H1 (cell line): ENCODE measurements at regions not wholly inside any gene's neighbourhood (a gene's known extent, or its start where the extent isn't known, plus 50 kb on each side); places are given as distances from the start of the nearest gene placed in this dataset.

Experiments
- CTCF ChIA-PET: fragments of 300-600 bp; sonication (Branson Sonifier 250); formaldehyde crosslinking; loops from one replicate; lab custom pipeline; 2021; ENCODE audit not compliant: partially characterized antibody; lab: Charles Lee
- POLR2A ChIA-PET: fragments of 300-600 bp; sonication (Branson Sonifier 250); formaldehyde crosslinking; loops from one replicate; lab custom pipeline; 2021; ENCODE audit warnings: inconsistent platforms; ENCODE audit not compliant: partially characterized antibody; lab: Charles Lee
- DNase-seq, 2 experiments: peaks; one replicate each; pipeline versions ENCODE4 v3.0.0 to v3.0.0-alpha.2; 2010 to 2022; ENCODE audit warnings: low spot score in 2 of 2, low read depth in 1 of 2, mixed read lengths in 1 of 2
- FAIRE-seq: peaks from 2 replicates; lab custom pipeline; 2011; peaks lifted over from hg19 to GRCh38; lab: Jason Lieb, UNC
- H2AFZ ChIP-seq: 2 replicates; pipeline ENCODE4 v1.8.1; 2012; ENCODE audit warnings: low read length, inconsistent platforms
- H2AK5ac ChIP-seq: 2 replicates; pipeline ENCODE4 v1.6.1; 2013; ENCODE audit warnings: low read depth, low read length
- H2BK120ac ChIP-seq: replicated peaks from 2 replicates; pipeline ENCODE3; 2013; ENCODE audit warnings: low read depth, low read length, inconsistent platforms
- H2BK12ac ChIP-seq: 2 replicates; pipeline ENCODE4 v1.6.1; 2013; ENCODE audit warnings: low read depth, low read length
- H2BK15ac ChIP-seq: 2 replicates; pipeline ENCODE4 v1.6.1; 2013; ENCODE audit warnings: low read length
- H2BK20ac ChIP-seq: 2 replicates; pipeline ENCODE4 v1.6.1; 2013; ENCODE audit warnings: low read length
- H2BK5ac ChIP-seq: 2 replicates; pipeline ENCODE4 v1.6.1; 2013; ENCODE audit warnings: low read depth, low read length
- H3K14ac ChIP-seq: 2 replicates; pipeline ENCODE4 v1.6.1; 2013; ENCODE audit warnings: inconsistent platforms; ENCODE audit not compliant: insufficient read length
- H3K18ac ChIP-seq: 2 replicates; pipeline ENCODE4 v1.6.1; 2013; ENCODE audit warnings: low read length; ENCODE audit errors: extremely low read depth
- H3K23ac ChIP-seq: 2 replicates; pipeline ENCODE4 v1.6.1; 2013; ENCODE audit warnings: inconsistent platforms; ENCODE audit not compliant: insufficient read length
- H3K23me2 ChIP-seq: 2 replicates; pipeline ENCODE4 v1.6.1; 2013; ENCODE audit warnings: low read depth, low read length
- H3K27ac ChIP-seq: 2 replicates; pipeline ENCODE4 v1.6.1; 2011; ENCODE audit warnings: low read depth, low read length, inconsistent platforms
- H3K27me3 ChIP-seq, 4 experiments: replicated peaks in 1 of 4; 1 replicate in 1 of 4; 2 replicates in 3 of 4; pipeline versions ENCODE4 v1.6.1 to v1.8.1; 2011 to 2013; ENCODE audit warnings: low read length in 3 of 4, mild to moderate bottlenecking in 3 of 4, inconsistent platforms in 2 of 4, mixed read lengths in 2 of 4, moderate library complexity in 1 of 4; ENCODE audit not compliant: control insufficient read depth in 3 of 4, insufficient read depth in 3 of 4; ENCODE audit errors: extremely low read depth in 1 of 4
- H3K36me3 ChIP-seq, 4 experiments: 2 replicates each; pipeline versions ENCODE4 v1.6.1 to v1.8.1; 2011 to 2013; ENCODE audit warnings: mild to moderate bottlenecking in 4 of 4, low read length in 3 of 4, moderate library complexity in 2 of 4, control low read depth in 1 of 4, inconsistent platforms in 1 of 4; ENCODE audit not compliant: insufficient read depth in 4 of 4, control insufficient read depth in 2 of 4
- H3K4ac ChIP-seq: replicated peaks from 2 replicates; pipeline ENCODE3; 2013; ENCODE audit warnings: low read length, low read depth, mixed read lengths, inconsistent platforms; ENCODE audit not compliant: insufficient read length
- H3K4me1 ChIP-seq, 4 experiments: replicated peaks in 1 of 4; 1 replicate in 1 of 4; 2 replicates in 3 of 4; pipeline versions ENCODE4 v1.6.1 to v1.8.1; 2011 to 2013; ENCODE audit warnings: low read length in 3 of 4, inconsistent platforms in 2 of 4, mixed read lengths in 1 of 4; ENCODE audit not compliant: insufficient read depth in 4 of 4, control insufficient read depth in 3 of 4
- H3K4me2 ChIP-seq, 2 experiments: 2 replicates each; pipeline versions ENCODE4 v1.6.1 to v1.8.1; 2011 to 2013; ENCODE audit warnings: low read depth in 2 of 2, low read length in 2 of 2, control low read depth in 1 of 2, inconsistent platforms in 1 of 2, mild to moderate bottlenecking in 1 of 2; ENCODE audit not compliant: insufficient read depth in 1 of 2
- H3K4me3 ChIP-seq, 4 experiments: fragments of 200-600, 300-600 bp in 1 of 4; sonication (generic), shearing (Covaris generic), sonication (Bioruptor Twin) in 1 of 4; 2 replicates each; pipeline versions ENCODE4 v1.5.1 to v1.8.1; 2011 to 2016; ENCODE audit warnings: low read length in 4 of 4, low read depth in 3 of 4, control low read depth in 2 of 4, inconsistent platforms in 2 of 4, mild to moderate bottlenecking in 2 of 4, mixed read lengths in 1 of 4, moderate library complexity in 1 of 4; ENCODE audit not compliant: insufficient read depth in 2 of 4; ENCODE audit errors: extremely low read depth in 1 of 4
- H3K56ac ChIP-seq: replicated peaks from 2 replicates; pipeline ENCODE3; 2013; ENCODE audit warnings: low read depth, mild to moderate bottlenecking, mixed read lengths, low read length, inconsistent platforms; ENCODE audit not compliant: insufficient read length
- H3K79me1 ChIP-seq: 2 replicates; pipeline ENCODE4 v1.6.1; 2013; ENCODE audit warnings: low read depth, low read length, control low read depth
- H3K79me2 ChIP-seq, 2 experiments: 2 replicates each; pipeline versions ENCODE4 v1.6.1 to v1.8.1; 2012 to 2013; ENCODE audit warnings: low read length in 2 of 2, mild to moderate bottlenecking in 2 of 2, inconsistent platforms in 1 of 2; ENCODE audit not compliant: insufficient read depth in 2 of 2, control insufficient read depth in 1 of 2
- H3K9ac ChIP-seq, 4 experiments: replicated peaks in 1 of 4; 1 replicate in 1 of 4; 2 replicates in 3 of 4; pipeline versions ENCODE4 v1.6.1 to v1.8.1; 2011 to 2013; ENCODE audit warnings: low read depth in 3 of 4, low read length in 3 of 4, control low read depth in 2 of 4, mild to moderate bottlenecking in 2 of 4, moderate library complexity in 2 of 4, inconsistent platforms in 1 of 4; ENCODE audit errors: extremely low read depth in 1 of 4
- H3K9me3 ChIP-seq, 2 experiments: 2 replicates each; pipeline versions ENCODE4 v1.6.1 to v1.8.1; 2012 to 2013; ENCODE audit warnings: mild to moderate bottlenecking in 2 of 2, moderate library complexity in 2 of 2, control low read depth in 1 of 2, inconsistent platforms in 1 of 2, low read depth in 1 of 2, low read length in 1 of 2, mixed read lengths in 1 of 2; ENCODE audit not compliant: insufficient read depth in 2 of 2
- H4K20me1 ChIP-seq, 2 experiments: replicated peaks in 1 of 2; 2 replicates each; pipeline versions ENCODE3 to v1.8.1; 2011 to 2013; ENCODE audit warnings: inconsistent platforms in 2 of 2, low read length in 2 of 2, mild to moderate bottlenecking in 1 of 2; ENCODE audit not compliant: insufficient read depth in 2 of 2, control insufficient read depth in 1 of 2
- H4K5ac ChIP-seq: 2 replicates; pipeline ENCODE4 v1.6.1; 2013; ENCODE audit warnings: low read length, low read depth, mixed read lengths, inconsistent platforms; ENCODE audit not compliant: insufficient read length
- H4K8ac ChIP-seq: 2 replicates; pipeline ENCODE4 v1.8.0; 2013; ENCODE audit warnings: mild to moderate bottlenecking, moderate library complexity, low read length, inconsistent platforms; ENCODE audit not compliant: insufficient read depth; ENCODE audit errors: extremely low read depth
- H4K91ac ChIP-seq: replicated peaks from 2 replicates; pipeline ENCODE3; 2013; ENCODE audit warnings: low read length, mixed read lengths, inconsistent platforms; ENCODE audit not compliant: insufficient read length
- ATF3 ChIP-seq: IDR thresholded peaks from 2 replicates; pipeline ENCODE4 v1.6.1; 2011; ENCODE audit warnings: low read depth, mild to moderate bottlenecking, low read length; ENCODE audit not compliant: insufficient read depth
- BCL11A ChIP-seq, 2 experiments: IDR thresholded peaks; one replicate each; pipeline ENCODE4 v1.6.1; 2011; ENCODE audit warnings: low read depth in 2 of 2, low read length in 2 of 2, mild to moderate bottlenecking in 2 of 2
- CEBPB ChIP-seq: IDR thresholded peaks from 2 replicates; pipeline ENCODE4 v1.6.1; 2012; ENCODE audit warnings: low read depth, low read length
- EP300 ChIP-seq, 2 experiments: IDR thresholded peaks; 1 replicate in 1 of 2; 2 replicates in 1 of 2; pipeline ENCODE4 v1.6.1; 2011 to 2012; ENCODE audit warnings: low read depth in 2 of 2, low read length in 2 of 2, mild to moderate bottlenecking in 2 of 2, borderline replicate concordance in 1 of 2, inconsistent platforms in 1 of 2, moderate library complexity in 1 of 2
- GABPA ChIP-seq: IDR thresholded peaks from 2 replicates; pipeline ENCODE4 v1.6.1; 2011; ENCODE audit warnings: mild to moderate bottlenecking, low read length, moderate library complexity, borderline replicate concordance; ENCODE audit not compliant: insufficient read depth
- KDM5A ChIP-seq: fragments of 200-600 bp; IDR thresholded peaks from 2 replicates; pipeline ENCODE4 v1.7.1; 2012; ENCODE audit warnings: mild to moderate bottlenecking, low read length, inconsistent platforms, mixed read lengths
- POLR2A ChIP-seq, 2 experiments: IDR thresholded peaks; 1 replicate in 1 of 2; 2 replicates in 1 of 2; pipeline ENCODE4 v1.6.1; 2011; ENCODE audit warnings: low read depth in 2 of 2, low read length in 2 of 2, mild to moderate bottlenecking in 2 of 2; ENCODE audit errors: control extremely low read depth in 1 of 2
- RXRA ChIP-seq: IDR thresholded peaks from 2 replicates; pipeline ENCODE4 v1.6.1; 2011; ENCODE audit warnings: low read depth, mild to moderate bottlenecking, low read length, moderate library complexity; ENCODE audit not compliant: insufficient read depth
- SP1 ChIP-seq: IDR thresholded peaks from 2 replicates; pipeline ENCODE4 v1.6.1; 2011; ENCODE audit warnings: low read depth, low read length
- TAF1 ChIP-seq: IDR thresholded peaks from 2 replicates; pipeline ENCODE4 v1.6.1; 2011; ENCODE audit warnings: mild to moderate bottlenecking, low read depth, low read length
- TEAD4 ChIP-seq: IDR thresholded peaks from 2 replicates; pipeline ENCODE4 v1.6.1; 2012; ENCODE audit warnings: low read depth, low read length, inconsistent platforms, mixed read lengths
- ZNF274 ChIP-seq: IDR thresholded peaks from 2 replicates; pipeline ENCODE4 v1.7.0; 2012; ENCODE audit warnings: low read length, borderline replicate concordance; ENCODE audit errors: extremely low read depth
- WGBS, 2 experiments: shearing (Covaris generic) in 1 of 2; methylation state at CpG; one replicate each; pipeline versions ENCODE4 v1.1.6 to v1.1.7; 2013 to 2015; ENCODE audit warnings: low lambda C conversion rate in 2 of 2, mixed read lengths in 2 of 2, inconsistent platforms in 1 of 2, low coverage in 1 of 2, missing lambda C conversion rate in 1 of 2; ENCODE audit not compliant: insufficient replicate concordance in 2 of 2, insufficient coverage in 1 of 2, insufficient read length in 1 of 2; ENCODE audit errors: extremely low coverage in 1 of 2, missing lambda C conversion rate in 1 of 2; 5-methylcytosine and 5-hydroxymethylcytosine counted together

GRCh38 chr9:115189686-115190085, 71.7 kb upstream of the TNC start:
- POLR2A ChIA-PET: no interaction called here
- FAIRE-seq: no peak

More at GRCh38 chr9:115189686-115190085, 71.7 kb upstream of the TNC start:
- Histone ChIP-seq H3K27me3 (no peaks in the 10 kb centered on the region; a peak in 1 of 7 replicates), H2AFZ (no peak overlapping the region), H2AK5ac (no peak overlapping the region), H4K5ac (no peak overlapping the region), H3K9me3 (peaks cover 0 to 2% of the 10 kb centered on the region in 2 experiments; a peak in 1 of 4 replicates), H2BK5ac (no peak overlapping the region), H2BK15ac (no peak overlapping the region), H3K4me1 (peaks cover 0 to 9% (median 4%) of the 10 kb centered on the region in 4 experiments; a peak in 3 of 7 replicates), H3K56ac (no peak overlapping the region), H3K4me3 (no peak overlapping the region), H2BK12ac (no peak overlapping the region), H3K79me1 (no peaks in the 10 kb centered on the region; the same call in 1 of the 2 replicates), H4K8ac (no peak overlapping the region), H3K4me2 (no peak overlapping the region), H4K91ac (no peak overlapping the region), H3K36me3 (0 out of 8 replicates have a peak, but pooled peaks cover 0 to under 1% (median 0%) of the 10 kb centered on the region in 4 experiments), H2BK20ac (no peak overlapping the region), H4K20me1 (no peaks in the 10 kb centered on the region), H3K23ac (no peak overlapping the region), H3K14ac (no peak overlapping the region), H3K23me2 (no peaks in the 10 kb centered on the region), H3K9ac (no peak overlapping the region), H3K79me2 (no peaks in the 10 kb centered on the region), H3K18ac (no peak overlapping the region), H2BK120ac (no peak overlapping the region), H3K27ac (no peak overlapping the region), H3K4ac (no peak overlapping the region)
- WGBS, 2 experiments: 73% methylated on average over 2 of the region's 2 CpGs; no CpG with 5 or more reads in 1 of the 2 experiments
- no peak for TF ChIP-seq TEAD4
- no peak for TF ChIP-seq RXRA
- TF ChIP-seq ZNF274: no peak
- TF ChIP-seq ATF3: no peak
- no peak for TF ChIP-seq TAF1
- no peak for TF ChIP-seq SP1
- no peak for TF ChIP-seq KDM5A
- TF ChIP-seq GABPA: no peak
- no peak for TF ChIP-seq POLR2A (IDR thresholded peaks at IDR 0.05; ENCODE audit: control extremely low read depth in 1 of 2, low read depth in 2 of 2, low read length in 2 of 2)
- no peak for TF ChIP-seq EP300 (IDR thresholded peaks at IDR 0.05; ENCODE audit: borderline replicate concordance in 1 of 2, low read depth in 2 of 2, low read length in 2 of 2)
- no peak for TF ChIP-seq BCL11A (IDR thresholded peaks at IDR 0.05; ENCODE audit: low read depth in 2 of 2, low read length in 2 of 2)
- TF ChIP-seq CEBPB: no peak
- DNase-seq: no peak
- CTCF ChIA-PET: no interaction called here
